B cell (primary cell): ENCODE measurements at regions not wholly inside any gene's neighbourhood (a gene's known extent, or its start where the extent isn't known, plus 50 kb on each side); places are given as distances from the start of the nearest gene placed in this dataset.

Source experiments
- ATAC-seq: fragments of 200-7000 bp; cut with Tn5 transposase; one replicate; pipeline ENCODE4 v1.10.0; 2021; ENCODE audit warnings: low read depth, mild to moderate bottlenecking, moderate number of reproducible peaks, moderate library complexity
- CTCF ChIA-PET: fragments of 350-600 bp; sonication (Branson Sonifier 250); formaldehyde crosslinking; loops from one replicate; lab custom pipeline; 2021; ENCODE audit warnings: antibody characterized with exemption, inconsistent platforms; lab: Charles Lee
- POLR2A ChIA-PET: fragments of 350-600 bp; sonication (Branson Sonifier 250); formaldehyde crosslinking; loops from one replicate; lab custom pipeline; 2021; ENCODE audit warnings: antibody characterized with exemption; lab: Charles Lee
- DNase-seq: peaks from one replicate; pipeline ENCODE4 v3.0.0; 2013
- H2AFZ ChIP-seq: 2 replicates; pipeline ENCODE4 v1.6.1; 2012; ENCODE audit warnings: mild to moderate bottlenecking, low read depth, low read length; ENCODE audit not compliant: insufficient read depth, poor library complexity, severe bottlenecking
- H3K27ac ChIP-seq, 2 donors: 1 replicate in 1 of 2; 2 replicates in 1 of 2; pipeline ENCODE4 v1.5.1; 2012 to 2013; ENCODE audit warnings: low read length in 2 of 2, mild to moderate bottlenecking in 2 of 2, moderate library complexity in 1 of 2
- H3K27me3 ChIP-seq, 4 experiments: fragments of 200-600 bp in 1 of 4; sonication (generic) in 1 of 4; replicated peaks in 1 of 4; 1 replicate in 2 of 4; 2 replicates in 2 of 4; pipeline versions ENCODE4 v1.6.1 to v1.7.0; 2013 to 2016; ENCODE audit warnings: low read length in 3 of 4, mild to moderate bottlenecking in 2 of 4, mixed read lengths in 1 of 4, moderate library complexity in 1 of 4; ENCODE audit not compliant: insufficient read depth in 4 of 4, control insufficient read depth in 3 of 4; ENCODE audit errors: control extremely low read depth in 1 of 4
- H3K36me3 ChIP-seq, 2 experiments: replicated peaks in 1 of 2; 1 replicate in 1 of 2; 2 replicates in 1 of 2; pipeline versions ENCODE4 v1.6.1 to v1.7.1; 2013; ENCODE audit warnings: low read length in 1 of 2; ENCODE audit not compliant: insufficient read depth in 2 of 2, control insufficient read depth in 1 of 2; ENCODE audit errors: control extremely low read depth in 1 of 2, extremely low read depth in 1 of 2
- H3K4me1 ChIP-seq, 2 donors: fragments of 200-600 bp in 1 of 2; sonication (generic) in 1 of 2; 1 replicate in 1 of 2; 2 replicates in 1 of 2; pipeline versions ENCODE4 v1.5.1 to v1.6.1; 2013 to 2017; ENCODE audit warnings: low read length in 2 of 2; ENCODE audit not compliant: control insufficient read depth in 2 of 2, insufficient read depth in 2 of 2
- H3K4me2 ChIP-seq: replicated peaks from 2 replicates; pipeline ENCODE3; 2012; ENCODE audit warnings: mild to moderate bottlenecking, low read depth, low read length; ENCODE audit not compliant: poor library complexity, severe bottlenecking
- H3K4me3 ChIP-seq, 5 experiments: fragments of 200-600 bp in 1 of 5; sonication (generic) in 1 of 5; 1 replicate in 3 of 5; 2 replicates in 2 of 5; pipeline versions ENCODE4 v1.5.1 to v1.7.0; 2011 to 2016; ENCODE audit warnings: low read length in 4 of 5, mild to moderate bottlenecking in 4 of 5, low read depth in 2 of 5, control low read depth in 1 of 5, moderate library complexity in 1 of 5; ENCODE audit not compliant: insufficient read depth in 1 of 5; ENCODE audit errors: control extremely low read depth in 1 of 5, extremely low read depth in 1 of 5
- H3K79me2 ChIP-seq: fragments of 200-600 bp; sonication (generic); one replicate; pipeline ENCODE4 v1.6.0; 2016; ENCODE audit warnings: low read length; ENCODE audit not compliant: control insufficient read depth, insufficient read depth
- H3K9ac ChIP-seq: fragments of 200-600 bp; sonication (generic); 2 replicates; pipeline ENCODE4 v1.6.1; 2017; ENCODE audit warnings: mild to moderate bottlenecking, low read length, moderate library complexity
- H3K9me3 ChIP-seq, 3 donors: one replicate each; pipeline versions ENCODE4 v1.6.1 to v1.7.1; 2013; ENCODE audit warnings: low read length in 2 of 3; ENCODE audit not compliant: control insufficient read depth in 2 of 3, insufficient read depth in 1 of 3; ENCODE audit errors: control extremely low read depth in 1 of 3
- H4K20me1 ChIP-seq: 2 replicates; pipeline ENCODE4 v1.6.0; 2012; ENCODE audit warnings: mild to moderate bottlenecking, low read length; ENCODE audit not compliant: insufficient read depth, control insufficient read depth, poor library complexity, severe bottlenecking
- H3K27ac Mint-ChIP-seq: one replicate; pipeline ENCODE4 v1.8.0; 2021; ENCODE audit warnings: mixed read lengths
- H3K27me3 Mint-ChIP-seq: one replicate; pipeline ENCODE4 v1.8.0; 2021; ENCODE audit warnings: mixed read lengths
- H3K4me1 Mint-ChIP-seq: one replicate; pipeline ENCODE4 v1.8.0; 2021; ENCODE audit warnings: mixed read lengths
- H3K4me3 Mint-ChIP-seq: one replicate; pipeline ENCODE4 v1.8.0; 2021; ENCODE audit warnings: mixed read lengths
- H3K9me3 Mint-ChIP-seq: one replicate; pipeline ENCODE4 v1.8.0; 2022; ENCODE audit warnings: mixed read lengths; ENCODE audit not compliant: insufficient read depth
- EZH2 ChIP-seq: IDR thresholded peaks from 2 replicates; pipeline ENCODE4 v1.6.1; 2012; ENCODE audit warnings: borderline replicate concordance, low read depth, mild to moderate bottlenecking, moderate library complexity, low read length; ENCODE audit not compliant: insufficient read depth, poor library complexity, severe bottlenecking
- WGBS: methylation state at CpG from one replicate; pipeline ENCODE4 v1.1.5; 2013; ENCODE audit warnings: missing lambda C conversion rate; ENCODE audit not compliant: insufficient coverage; 5-methylcytosine and 5-hydroxymethylcytosine counted together
- intact Hi-C: fragments of 100-400 bp; cut with micrococcal nuclease; formaldehyde crosslinking; loops from one replicate; pipeline ENCODE4 v1.10.0; 2022
- TF ChIP-seq, protein P1 (sequence below): fragments of 200-600 bp; IDR thresholded peaks from one replicate; pipeline ENCODE4 v1.8.0; 2022; ENCODE audit warnings: antibody characterized with exemption, mild to moderate bottlenecking

DNA sequence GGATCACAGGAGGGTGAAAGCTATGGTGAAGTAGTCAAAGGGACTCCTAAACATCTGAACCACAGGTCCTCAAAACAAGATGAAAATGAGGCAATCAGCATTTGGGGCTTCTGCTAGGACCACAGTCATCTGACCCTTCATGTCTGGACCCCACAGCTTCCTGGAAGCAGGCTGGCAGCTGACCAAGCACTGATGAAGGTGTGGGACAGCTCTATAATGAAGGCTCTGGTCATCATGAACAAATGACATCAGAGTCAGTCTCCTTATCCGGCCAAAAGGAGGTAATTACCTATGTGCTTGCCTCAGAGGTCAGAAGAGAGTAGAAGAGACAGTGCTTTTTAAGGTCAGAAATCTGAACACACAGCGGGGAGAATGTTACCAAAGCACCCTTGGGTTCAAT lies 101.2 kb upstream of the GNAO1 start:
- 83% methylated on average over 2 of the region's 2 CpGs for WGBS
- no peak overlapping the region for H3K4me3 Mint-ChIP-seq
- no peaks in the 10 kb centered on the region for H3K9me3 ChIP-seq
- CTCF ChIA-PET = no interaction called here
- peaks cover 32% of the 10 kb centered on the region for H3K27me3 Mint-ChIP-seq
- no peak overlapping the region for H3K4me3 ChIP-seq
- no peaks in the 10 kb centered on the region for H3K27me3 ChIP-seq
- H3K4me1 ChIP-seq = no peaks in the 10 kb centered on the region
- H2AFZ ChIP-seq = no peak overlapping the region
- no peaks in the 10 kb centered on the region for H3K36me3 ChIP-seq
- H4K20me1 ChIP-seq = no peaks in the 10 kb centered on the region
- H3K4me2 ChIP-seq = no peak overlapping the region
- no peaks in the 10 kb centered on the region for H3K79me2 ChIP-seq
- H3K27ac ChIP-seq = no peak overlapping the region
- DNase-seq (no peak), ATAC-seq (no peak)
- TF ChIP-seq, protein P1, sequence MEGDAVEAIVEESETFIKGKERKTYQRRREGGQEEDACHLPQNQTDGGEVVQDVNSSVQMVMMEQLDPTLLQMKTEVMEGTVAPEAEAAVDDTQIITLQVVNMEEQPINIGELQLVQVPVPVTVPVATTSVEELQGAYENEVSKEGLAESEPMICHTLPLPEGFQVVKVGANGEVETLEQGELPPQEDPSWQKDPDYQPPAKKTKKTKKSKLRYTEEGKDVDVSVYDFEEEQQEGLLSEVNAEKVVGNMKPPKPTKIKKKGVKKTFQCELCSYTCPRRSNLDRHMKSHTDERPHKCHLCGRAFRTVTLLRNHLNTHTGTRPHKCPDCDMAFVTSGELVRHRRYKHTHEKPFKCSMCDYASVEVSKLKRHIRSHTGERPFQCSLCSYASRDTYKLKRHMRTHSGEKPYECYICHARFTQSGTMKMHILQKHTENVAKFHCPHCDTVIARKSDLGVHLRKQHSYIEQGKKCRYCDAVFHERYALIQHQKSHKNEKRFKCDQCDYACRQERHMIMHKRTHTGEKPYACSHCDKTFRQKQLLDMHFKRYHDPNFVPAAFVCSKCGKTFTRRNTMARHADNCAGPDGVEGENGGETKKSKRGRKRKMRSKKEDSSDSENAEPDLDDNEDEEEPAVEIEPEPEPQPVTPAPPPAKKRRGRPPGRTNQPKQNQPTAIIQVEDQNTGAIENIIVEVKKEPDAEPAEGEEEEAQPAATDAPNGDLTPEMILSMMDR = no peak
- no peak for TF ChIP-seq EZH2
- H3K9me3 Mint-ChIP-seq = no peaks in the 10 kb centered on the region
- intact Hi-C loops = no loop called here
- H3K4me1 Mint-ChIP-seq = no peaks in the 10 kb centered on the region
- no peak overlapping the region for H3K27ac Mint-ChIP-seq
- POLR2A ChIA-PET = no interaction called here
- H3K9ac ChIP-seq = no peak overlapping the region

DNA sequence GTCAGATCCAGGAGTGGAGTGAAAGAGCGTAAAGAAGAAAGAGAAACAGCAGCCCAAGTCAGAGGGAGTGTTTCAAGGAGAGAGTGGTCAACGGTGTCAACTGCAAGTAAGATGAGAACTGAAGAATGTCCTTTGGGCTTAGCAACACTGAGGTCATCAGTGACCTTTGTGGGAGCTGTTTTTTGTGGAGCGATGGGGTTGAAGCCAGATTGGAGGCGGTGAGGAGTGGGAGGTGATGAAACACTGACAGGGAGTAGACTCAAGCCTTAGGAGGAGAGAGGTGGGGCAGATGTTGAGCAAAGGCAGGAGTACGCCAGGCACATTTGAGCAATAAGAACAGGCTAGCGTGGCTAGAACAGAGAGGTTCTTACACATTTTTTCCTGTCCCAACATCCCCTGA lies 103.7 kb upstream of the GNAO1 start:
- CTCF ChIA-PET = no interaction called here
- Mint-ChIP-seq H3K4me3 (no peak overlapping the region), H3K4me1 (no peaks in the 10 kb centered on the region), H3K27ac (no peak overlapping the region), H3K27me3 (peaks cover 35% of the 10 kb centered on the region), H3K9me3 (no peaks in the 10 kb centered on the region)
- TF ChIP-seq, protein P1 = no peak
- no peak for TF ChIP-seq EZH2
- Histone ChIP-seq H3K4me1 (no peaks in the 10 kb centered on the region), H4K20me1 (no peaks in the 10 kb centered on the region), H3K36me3 (no peaks in the 10 kb centered on the region), H3K9ac (no peak overlapping the region), H3K4me3 (no peak overlapping the region), H3K9me3 (peaks cover 0 to 2% (median 0%) of the 10 kb centered on the region in 3 donors), H3K4me2 (no peak overlapping the region), H3K27ac (no peak overlapping the region), H3K27me3 (peaks cover 0 to 3% (median 0%) of the 10 kb centered on the region in 4 experiments), H2AFZ (no peak overlapping the region), H3K79me2 (no peaks in the 10 kb centered on the region)
- POLR2A ChIA-PET = no interaction called here
- no peak for DNase-seq
- ATAC-seq = no peak
- 91% methylated on average over 4 of the region's 6 CpGs for WGBS
- intact Hi-C loops = no loop called here
